GM23338 (cell line): ENCODE measurements at regions not wholly inside any gene's neighbourhood (a gene's known extent, or its start where the extent isn't known, plus 50 kb on each side); places are given as distances from the start of the nearest gene placed in this dataset.

ENCODE experiments used
- ATAC-seq: fragments of 200-7000 bp; cut with Tn5 transposase; 3 replicates; pipeline ENCODE4 v1.9.1; 2020
- DNase-seq: peaks from one replicate; pipeline ENCODE4 v3.0.0-alpha.2; 2015; ENCODE audit warnings: low spot score
- H2AFZ ChIP-seq: fragments of 200-600 bp; sonication (generic); 2 replicates; pipeline ENCODE4 v1.8.0; 2016; ENCODE audit warnings: antibody characterized with exemption, mild to moderate bottlenecking, moderate library complexity
- H3F3A ChIP-seq: fragments of 200-600 bp; sonication (generic); replicated peaks from 2 replicates; pipeline ENCODE4 v1.8.0; 2017; ENCODE audit warnings: antibody characterized with exemption, mixed run types, low read depth
- H3K27ac ChIP-seq: fragments of 200-600 bp; sonication (generic); 2 replicates; pipeline ENCODE4 v1.6.1; 2016; ENCODE audit warnings: low read depth
- H3K27me3 ChIP-seq: fragments of 200-600 bp; sonication (generic); 2 replicates; pipeline ENCODE4 v1.8.0; 2016; ENCODE audit warnings: mild to moderate bottlenecking, mixed run types, moderate library complexity; ENCODE audit not compliant: insufficient read depth
- H3K36me3 ChIP-seq: fragments of 200-600 bp; sonication (generic); 2 replicates; pipeline ENCODE4 v1.8.0; 2016; ENCODE audit warnings: mild to moderate bottlenecking; ENCODE audit not compliant: insufficient read depth
- H3K4me1 ChIP-seq: fragments of 200-600 bp; sonication (generic); 2 replicates; pipeline ENCODE4 v1.8.0; 2016; ENCODE audit warnings: mild to moderate bottlenecking, moderate library complexity; ENCODE audit not compliant: insufficient read depth
- H3K4me2 ChIP-seq: fragments of 200-600 bp; sonication (generic); 2 replicates; pipeline ENCODE4 v1.7.1; 2017; ENCODE audit warnings: mixed run types
- H3K4me3 ChIP-seq: fragments of 200-600 bp; sonication (generic); 2 replicates; pipeline ENCODE4 v1.6.1; 2016; ENCODE audit warnings: mixed run types
- H3K79me2 ChIP-seq: fragments of 200-600 bp; sonication (generic); replicated peaks from 2 replicates; pipeline ENCODE4 v1.8.0; 2017; ENCODE audit warnings: mild to moderate bottlenecking; ENCODE audit not compliant: insufficient read depth
- H3K9me2 ChIP-seq: fragments of 200-600 bp; sonication (generic); 2 replicates; pipeline ENCODE4 v1.8.0; 2017; ENCODE audit not compliant: insufficient read depth
- H4K20me1 ChIP-seq: fragments of 200-600 bp; sonication (generic); replicated peaks from 2 replicates; pipeline ENCODE4 v1.8.0; 2017; ENCODE audit warnings: mild to moderate bottlenecking; ENCODE audit not compliant: insufficient read depth
- H3K27ac Mint-ChIP-seq: 2 replicates; pipeline ENCODE4 v1.8.0; 2020; ENCODE audit warnings: inconsistent platforms, mild to moderate bottlenecking, moderate library complexity, mixed read lengths
- H3K27me3 Mint-ChIP-seq: 3 replicates; pipeline ENCODE4 v1.8.0; 2022; ENCODE audit warnings: low read depth, mild to moderate bottlenecking, moderate library complexity, mixed read lengths, inconsistent platforms; ENCODE audit not compliant: insufficient read depth, poor library complexity
- H3K36me3 Mint-ChIP-seq: 3 replicates; pipeline ENCODE4 v1.8.0; 2021; ENCODE audit warnings: low read depth, mild to moderate bottlenecking, inconsistent platforms, moderate library complexity, mixed read lengths
- H3K4me1 Mint-ChIP-seq: 3 replicates; pipeline ENCODE4 v1.8.0; 2020; ENCODE audit warnings: mild to moderate bottlenecking, inconsistent platforms, mixed read lengths
- H3K4me3 Mint-ChIP-seq: 3 replicates; pipeline ENCODE4 v1.8.0; 2021; ENCODE audit warnings: moderate library complexity, mild to moderate bottlenecking, inconsistent platforms, mixed read lengths
- H3K9me3 Mint-ChIP-seq: 3 replicates; pipeline ENCODE4 v1.8.0; 2020; ENCODE audit warnings: moderate library complexity, mild to moderate bottlenecking, inconsistent platforms, mixed read lengths
- CREB1 ChIP-seq: fragments of 250-450 bp; sonication (Bioruptor Pico); IDR thresholded peaks from 2 replicates; pipeline ENCODE4 v1.5.0; 2020; ENCODE audit warnings: low read depth, mild to moderate bottlenecking, moderate library complexity
- CTCF ChIP-seq, 2 experiments: fragments of 200-600 bp in 1 of 2; sonication (generic) in 1 of 2; conservative IDR thresholded peaks; 2 replicates each; pipeline versions ENCODE4 v1.5.1 to v1.6.1; 2016 to 2017; ENCODE audit warnings: antibody characterized with exemption in 2 of 2, low read depth in 2 of 2, mild to moderate bottlenecking in 2 of 2, moderate library complexity in 1 of 2
- ETS1 ChIP-seq: IDR thresholded peaks from 2 replicates; pipeline ENCODE4 v1.6.1; 2016; ENCODE audit warnings: antibody characterized with exemption
- EZH2 ChIP-seq: fragments of 200-600 bp; sonication (generic); IDR thresholded peaks from one replicate; pipeline ENCODE4 v1.8.0; 2017; ENCODE audit warnings: antibody characterized with exemption, mild to moderate bottlenecking, low read depth; ENCODE audit not compliant: unreplicated experiment
- EZH2phosphoT487 ChIP-seq: fragments of 200-600 bp; sonication (generic); IDR thresholded peaks from one replicate; pipeline ENCODE4 v1.8.1; 2018; ENCODE audit warnings: antibody characterized with exemption; ENCODE audit not compliant: unreplicated experiment
- JUNB ChIP-seq: IDR thresholded peaks from one replicate; pipeline ENCODE4 v1.6.1; 2016; ENCODE audit warnings: antibody characterized with exemption; ENCODE audit not compliant: unreplicated experiment
- NANOG ChIP-seq: IDR thresholded peaks from 2 replicates; pipeline ENCODE4 v1.6.1; 2016; ENCODE audit warnings: antibody characterized with exemption, borderline replicate concordance
- POLR2AphosphoS5 ChIP-seq: IDR thresholded peaks from 2 replicates; pipeline ENCODE4 v1.6.1; 2016; ENCODE audit warnings: antibody characterized with exemption, low read depth
- STAT1 ChIP-seq: IDR thresholded peaks from one replicate; pipeline ENCODE4 v1.6.1; 2016; ENCODE audit warnings: antibody characterized with exemption; ENCODE audit not compliant: unreplicated experiment
- ZNF114 ChIP-seq: fragments of 250-450 bp; sonication (Bioruptor Pico); IDR thresholded peaks from 2 replicates; pipeline ENCODE4 v1.5.0; 2020; ENCODE audit warnings: mild to moderate bottlenecking, moderate library complexity
- ZNF331 ChIP-seq: fragments of 250-450 bp; sonication (Bioruptor Pico); IDR thresholded peaks from 2 replicates; pipeline ENCODE4 v1.5.0; 2020; ENCODE audit warnings: low read depth, mild to moderate bottlenecking, moderate library complexity
- ZNF462 ChIP-seq: fragments of 250-450 bp; sonication (Bioruptor Pico); IDR thresholded peaks from 2 replicates; pipeline ENCODE4 v1.5.0; 2020; ENCODE audit warnings: mild to moderate bottlenecking, moderate library complexity
- TF ChIP-seq, protein P1 (sequence below): IDR thresholded peaks from one replicate; pipeline ENCODE4 v1.6.1; 2018; ENCODE audit warnings: antibody characterized with exemption; ENCODE audit not compliant: unreplicated experiment

DNA sequence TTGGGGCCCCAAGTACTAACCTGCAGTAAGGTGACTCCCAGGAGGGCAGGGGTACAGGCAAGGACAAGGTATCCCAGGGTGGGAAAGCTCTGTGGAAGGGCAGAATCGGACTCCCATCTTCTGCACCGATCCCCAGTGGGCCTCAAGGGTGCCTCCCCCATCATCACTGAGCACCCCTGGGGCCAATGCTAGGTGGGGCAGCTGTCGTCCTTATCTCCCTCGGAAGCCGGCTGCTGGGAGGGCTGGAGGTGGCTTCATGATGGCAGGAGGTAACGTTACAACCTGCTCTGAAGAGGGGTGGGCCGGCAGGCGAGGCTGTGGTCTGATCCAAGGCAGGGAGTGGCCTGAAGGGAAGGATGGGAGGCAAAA is 87.6 kb upstream of the LINC01488 start:
- Mint-ChIP-seq H3K4me1 (peaks cover 3% of the 10 kb centered on the region; the same call in 1 of the 3 replicates), H3K4me3 (no peak overlapping the region), H3K27me3 (peaks cover 10% of the 10 kb centered on the region), H3K9me3 (peaks cover 45% of the 10 kb centered on the region), H3K27ac (no peak overlapping the region), H3K36me3 (peaks cover 19% of the 10 kb centered on the region; the same call in 2 of the 3 replicates)
- Histone ChIP-seq H3K9me2 (no peaks in the 10 kb centered on the region), H2AFZ (no peak overlapping the region), H3K4me2 (no peak overlapping the region), H3K79me2 (no peaks in the 10 kb centered on the region), H4K20me1 (no peaks in the 10 kb centered on the region), H3K27ac (no peak overlapping the region), H3K36me3 (no peaks in the 10 kb centered on the region), H3K4me1 (no peaks in the 10 kb centered on the region), H3F3A (no peaks in the 10 kb centered on the region), H3K27me3 (no peaks in the 10 kb centered on the region), H3K4me3 (no peak overlapping the region)
- TF ChIP-seq ZNF331 (CRISPR knock-in tag) (no peak), EZH2phosphoT487 (no peak), ZNF462 (CRISPR knock-in tag) (no peak), ZNF114 (no peak), STAT1 (no peak), POLR2AphosphoS5 (no peak), CTCF (conservative IDR thresholded peaks at IDR 0.05; ENCODE audit: low read depth in 2 of 2) (no peak), NANOG (no peak), CREB1 (CRISPR knock-in tag) (no peak), JUNB (no peak), ETS1 (no peak), EZH2 (no peak)
- TF ChIP-seq, protein P1, sequence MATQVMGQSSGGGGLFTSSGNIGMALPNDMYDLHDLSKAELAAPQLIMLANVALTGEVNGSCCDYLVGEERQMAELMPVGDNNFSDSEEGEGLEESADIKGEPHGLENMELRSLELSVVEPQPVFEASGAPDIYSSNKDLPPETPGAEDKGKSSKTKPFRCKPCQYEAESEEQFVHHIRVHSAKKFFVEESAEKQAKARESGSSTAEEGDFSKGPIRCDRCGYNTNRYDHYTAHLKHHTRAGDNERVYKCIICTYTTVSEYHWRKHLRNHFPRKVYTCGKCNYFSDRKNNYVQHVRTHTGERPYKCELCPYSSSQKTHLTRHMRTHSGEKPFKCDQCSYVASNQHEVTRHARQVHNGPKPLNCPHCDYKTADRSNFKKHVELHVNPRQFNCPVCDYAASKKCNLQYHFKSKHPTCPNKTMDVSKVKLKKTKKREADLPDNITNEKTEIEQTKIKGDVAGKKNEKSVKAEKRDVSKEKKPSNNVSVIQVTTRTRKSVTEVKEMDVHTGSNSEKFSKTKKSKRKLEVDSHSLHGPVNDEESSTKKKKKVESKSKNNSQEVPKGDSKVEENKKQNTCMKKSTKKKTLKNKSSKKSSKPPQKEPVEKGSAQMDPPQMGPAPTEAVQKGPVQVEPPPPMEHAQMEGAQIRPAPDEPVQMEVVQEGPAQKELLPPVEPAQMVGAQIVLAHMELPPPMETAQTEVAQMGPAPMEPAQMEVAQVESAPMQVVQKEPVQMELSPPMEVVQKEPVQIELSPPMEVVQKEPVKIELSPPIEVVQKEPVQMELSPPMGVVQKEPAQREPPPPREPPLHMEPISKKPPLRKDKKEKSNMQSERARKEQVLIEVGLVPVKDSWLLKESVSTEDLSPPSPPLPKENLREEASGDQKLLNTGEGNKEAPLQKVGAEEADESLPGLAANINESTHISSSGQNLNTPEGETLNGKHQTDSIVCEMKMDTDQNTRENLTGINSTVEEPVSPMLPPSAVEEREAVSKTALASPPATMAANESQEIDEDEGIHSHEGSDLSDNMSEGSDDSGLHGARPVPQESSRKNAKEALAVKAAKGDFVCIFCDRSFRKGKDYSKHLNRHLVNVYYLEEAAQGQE: no peak
- no peak for ATAC-seq
- no peak for DNase-seq
